Suppressor macrophage treated with lipopolysaccharide for 1 hour (primary cell): ENCODE measurements at regions not wholly inside any gene's neighbourhood (a gene's known extent, or its start where the extent isn't known, plus 50 kb on each side); places are given as distances from the start of the nearest gene placed in this dataset.
"Not testable (repeated sequence)": the region's sequence is repeated elsewhere in the genome, so short reads cannot be mapped to it uniquely, and the experiment has no call there.

Source experiments
- DNase-seq, 3 donors: peaks; one replicate each; pipeline ENCODE4 v3.0.0-alpha.2; 2020 to 2022

GRCh38 chr9:119884438-119884837, 515.2 kb upstream of the BRINP1 start:
- no peak for DNase-seq

- no peak for DNase-seq
These were observed 512.7 kb upstream of the BRINP1 start for GRCh38 chr9:119881898-119882297.

- DNase-seq: no peak
These were observed 511.1 kb upstream of the BRINP1 start for GRCh38 chr9:119880361-119880760.

- DNase-seq: no peak
These were observed 508.1 kb upstream of the BRINP1 start for GRCh38 chr9:119877306-119877705.

GRCh38 chr9:119873877-119874276, 504.6 kb upstream of the BRINP1 start:
- no peak for DNase-seq

- DNase-seq: not testable (repeated sequence)
These were observed 501.0 kb upstream of the BRINP1 start for GRCh38 chr9:119870251-119870650.

- DNase-seq: no peak
These were observed 499.5 kb upstream of the BRINP1 start for GRCh38 chr9:119868694-119869093.

GRCh38 chr9:119861842-119862241, 492.6 kb upstream of the BRINP1 start:
- DNase-seq: no peak

GRCh38 chr9:119859128-119859527, 489.9 kb upstream of the BRINP1 start:
- no peak for DNase-seq

- no peak for DNase-seq
These were observed 483.9 kb upstream of the BRINP1 start for GRCh38 chr9:119853126-119853525.

- DNase-seq: no peak
These were observed 483.2 kb upstream of the BRINP1 start for GRCh38 chr9:119852390-119852789.

- DNase-seq: no peak
These were observed 475.2 kb upstream of the BRINP1 start for GRCh38 chr9:119844431-119844830.

- no peak for DNase-seq
These were observed 471.8 kb upstream of the BRINP1 start for GRCh38 chr9:119841016-119841415.

GRCh38 chr9:119839888-119840287, 470.7 kb upstream of the BRINP1 start:
- DNase-seq: no peak

- DNase-seq: no peak
These were observed 469.0 kb upstream of the BRINP1 start for GRCh38 chr9:119838210-119838609.

- no peak for DNase-seq
These were observed 466.8 kb upstream of the BRINP1 start for GRCh38 chr9:119836036-119836435.

- DNase-seq: no peak
These were observed 464.9 kb upstream of the BRINP1 start for GRCh38 chr9:119834064-119834620.

- no peak for DNase-seq
These were observed 462.1 kb upstream of the BRINP1 start for GRCh38 chr9:119831309-119831708.

- no peak for DNase-seq
These were observed 460.5 kb upstream of the BRINP1 start for GRCh38 chr9:119829748-119830147.

- DNase-seq: no peak
These were observed 460.0 kb upstream of the BRINP1 start for GRCh38 chr9:119829186-119829585.

- DNase-seq: no peak
These were observed 458.3 kb upstream of the BRINP1 start for GRCh38 chr9:119827526-119827925.

- no peak for DNase-seq
These were observed 457.9 kb upstream of the BRINP1 start for GRCh38 chr9:119827126-119827525.

- DNase-seq: no peak
These were observed 449.6 kb upstream of the BRINP1 start for GRCh38 chr9:119818726-119819435.

GRCh38 chr9:119810645-119811429, 441.6 kb upstream of the BRINP1 start:
- no peak for DNase-seq
